ENCODE measurements at regions not wholly inside any gene's neighbourhood (a gene's known extent, or its start where the extent isn't known, plus 50 kb on each side); places are given as distances from the start of the nearest gene placed in this dataset.

GRCh38 chr5:15290953-15291352 is 209.0 kb upstream of the FBXL7 start:
- TF ChIP-seq CTCF (IDR thresholded peaks at IDR 0.05): no peak
- H3K4me1 ChIP-seq: no peaks in the 10 kb centered on the region
- H3K9me3 ChIP-seq: peaks cover 0 to 4% of the 10 kb centered on the region in 2 donors
- no peaks in the 10 kb centered on the region for H3K27me3 ChIP-seq
- H3K4me3 ChIP-seq: no peak overlapping the region
- ATAC-seq: no peak
- no peak for DNase-seq
- intact Hi-C loops (cut with DNase I): no loop called here
- H3K36me3 ChIP-seq: no peaks in the 10 kb centered on the region
- no peak overlapping the region for H3K27ac ChIP-seq

- Histone ChIP-seq H3K4me1 (no peaks in the 10 kb centered on the region), H3K4me3 (no peak overlapping the region), H3K27ac (no peak overlapping the region), H3K9me3 (no peaks in the 10 kb centered on the region), H3K27me3 (no peaks in the 10 kb centered on the region), H3K36me3 (no peaks in the 10 kb centered on the region)
- TF ChIP-seq CTCF (IDR thresholded peaks at IDR 0.05): peak in 1 of 2 donors; percentile 9
- peak in 2 of 4 donors; percentile 23 to 49 for DNase-seq
- intact Hi-C loops (cut with DNase I): no loop called here
- ATAC-seq: peak; percentile 84
Observed at GRCh38 chr5:15286650-15287049, 213.3 kb upstream of the FBXL7 start.

- peak in 3 of 4 donors; percentile 42 to 94 (median 88) for DNase-seq
- no peaks in the 10 kb centered on the region for H3K4me1 ChIP-seq
- no peak overlapping the region for H3K27ac ChIP-seq
- ATAC-seq: peak; percentile 83
- H3K36me3 ChIP-seq: no peaks in the 10 kb centered on the region
- TF ChIP-seq CTCF (IDR thresholded peaks at IDR 0.05): no peak
- H3K9me3 ChIP-seq: no peaks in the 10 kb centered on the region
- H3K4me3 ChIP-seq: no peak overlapping the region
- intact Hi-C loops (cut with DNase I): no loop called here
- no peaks in the 10 kb centered on the region for H3K27me3 ChIP-seq
Observed at GRCh38 chr5:15285901-15286583, 213.9 kb upstream of the FBXL7 start.

GRCh38 chr5:15284706-15285105 is 215.3 kb upstream of the FBXL7 start:
- ATAC-seq (no peak), DNase-seq (no peak)
- H3K4me3 ChIP-seq: no peak overlapping the region
- no peak overlapping the region for H3K27ac ChIP-seq
- no peaks in the 10 kb centered on the region for H3K4me1 ChIP-seq
- intact Hi-C loops (cut with DNase I): no loop called here
- no peak for TF ChIP-seq CTCF (IDR thresholded peaks at IDR 0.05)
- no peaks in the 10 kb centered on the region for H3K27me3 ChIP-seq
- no peaks in the 10 kb centered on the region for H3K9me3 ChIP-seq
- H3K36me3 ChIP-seq: no peaks in the 10 kb centered on the region

GRCh38 chr5:15283076-15283475 is 216.9 kb upstream of the FBXL7 start:
- Histone ChIP-seq H3K4me1 (no peaks in the 10 kb centered on the region), H3K27me3 (no peaks in the 10 kb centered on the region), H3K4me3 (no peak overlapping the region), H3K27ac (no peak overlapping the region), H3K36me3 (no peaks in the 10 kb centered on the region), H3K9me3 (no peaks in the 10 kb centered on the region)
- intact Hi-C loops (cut with DNase I): no loop called here
- no peak for ATAC-seq
- no peak for TF ChIP-seq CTCF (IDR thresholded peaks at IDR 0.05)
- DNase-seq: no peak

Data from left lung (tissue), 4 donors.